ENCODE measurements at regions not wholly inside any gene's neighbourhood (a gene's known extent, or its start where the extent isn't known, plus 50 kb on each side); places are given as distances from the start of the nearest gene placed in this dataset.

- Histone ChIP-seq H3K4me3 (ENCODE audit: control insufficient read depth in 2 of 3, extremely low read depth in 1 of 3, insufficient read depth in 2 of 3, low read depth in 1 of 3, low read length in 3 of 3) (no peak overlapping the region), H3K79me2 (ENCODE audit: control insufficient read depth, insufficient read depth, low read length) (no peaks in the 10 kb centered on the region), H3K27ac (ENCODE audit: control insufficient read depth, insufficient read depth, low read length) (no peak overlapping the region), H3K9me1 (ENCODE audit: control insufficient read depth, extremely low read depth, insufficient read depth, low read length) (no peaks in the 10 kb centered on the region), H3K27me3 (ENCODE audit: control insufficient read depth, extremely low read depth, insufficient read depth, low read length) (no peaks in the 10 kb centered on the region), H3K9ac (ENCODE audit: control insufficient read depth, extremely low read depth, insufficient read depth, low read length) (no peak overlapping the region), H3K4me1 (ENCODE audit: control insufficient read depth, extremely low read depth, insufficient read depth, low read length) (no peaks in the 10 kb centered on the region), H2AFZ (ENCODE audit: control insufficient read depth, low read length) (no peak overlapping the region), H3K9me3 (ENCODE audit: control insufficient read depth, low read depth, low read length) (no peaks in the 10 kb centered on the region), H3K4me2 (ENCODE audit: control insufficient read depth, extremely low read depth, insufficient read depth, low read depth, low read length) (no peak overlapping the region), H4K20me1 (ENCODE audit: control insufficient read depth, extremely low read depth, insufficient read depth, low read length) (no peaks in the 10 kb centered on the region), H3K36me3 (ENCODE audit: control insufficient read depth in 2 of 2, extremely low read depth in 1 of 2, insufficient read depth in 2 of 2, low read length in 2 of 2) (no peaks in the 10 kb centered on the region)
- dilution Hi-C loops (cut with MboI; ENCODE audit: extremely low pct_ligation_motif_present, low sequenced_read_pairs), result no loop called here
- DNase-seq (ENCODE audit: low read depth, low spot score) (no peak), FAIRE-seq (no peak)
- TF ChIP-seq CTCF (optimal IDR thresholded peaks at IDR 0.05 in 1 of 3, IDR thresholded peaks at IDR 0.05 in 1 of 3, conservative IDR thresholded peaks at IDR 0.05 in 1 of 3; ENCODE audit: extremely low read depth in 1 of 3, insufficient read depth in 2 of 3, low read length in 3 of 3) (no peak), EZH2 (IDR thresholded peaks at IDR 0.05; ENCODE audit: low read length) (no peak)
Measured at GRCh38 chr5:117093653-117094052, 519.0 kb upstream of the SEMA6A start.

- no peak for FAIRE-seq
- no peak overlapping the region for H3K4me3 ChIP-seq (ENCODE audit: control insufficient read depth in 2 of 3, extremely low read depth in 1 of 3, insufficient read depth in 2 of 3, low read depth in 1 of 3, low read length in 3 of 3)
- dilution Hi-C loops (cut with MboI; ENCODE audit: extremely low pct_ligation_motif_present, low sequenced_read_pairs), result no loop called here
Measured at GRCh38 chr5:117089001-117089400, 514.4 kb upstream of the SEMA6A start.

More at GRCh38 chr5:117089001-117089400, 514.4 kb upstream of the SEMA6A start:
- TF ChIP-seq EZH2 (IDR thresholded peaks at IDR 0.05; ENCODE audit: low read length), result no peak
- no peak for TF ChIP-seq CTCF (optimal IDR thresholded peaks at IDR 0.05 in 1 of 3, IDR thresholded peaks at IDR 0.05 in 1 of 3, conservative IDR thresholded peaks at IDR 0.05 in 1 of 3; ENCODE audit: extremely low read depth in 1 of 3, insufficient read depth in 2 of 3, low read length in 3 of 3)
- Histone ChIP-seq H3K27ac (ENCODE audit: control insufficient read depth, insufficient read depth, low read length) (no peak overlapping the region), H3K36me3 (ENCODE audit: control insufficient read depth in 2 of 2, extremely low read depth in 1 of 2, insufficient read depth in 2 of 2, low read length in 2 of 2) (no peaks in the 10 kb centered on the region), H3K27me3 (ENCODE audit: control insufficient read depth, extremely low read depth, insufficient read depth, low read length) (no peaks in the 10 kb centered on the region), H4K20me1 (ENCODE audit: control insufficient read depth, extremely low read depth, insufficient read depth, low read length) (no peaks in the 10 kb centered on the region), H3K9me1 (ENCODE audit: control insufficient read depth, extremely low read depth, insufficient read depth, low read length) (no peaks in the 10 kb centered on the region), H3K4me2 (ENCODE audit: control insufficient read depth, extremely low read depth, insufficient read depth, low read depth, low read length) (no peak overlapping the region), H2AFZ (ENCODE audit: control insufficient read depth, low read length) (no peak overlapping the region), H3K4me1 (ENCODE audit: control insufficient read depth, extremely low read depth, insufficient read depth, low read length) (no peaks in the 10 kb centered on the region), H3K9me3 (ENCODE audit: control insufficient read depth, low read depth, low read length) (no peaks in the 10 kb centered on the region), H3K9ac (ENCODE audit: control insufficient read depth, extremely low read depth, insufficient read depth, low read length) (no peak overlapping the region), H3K79me2 (ENCODE audit: control insufficient read depth, insufficient read depth, low read length) (no peaks in the 10 kb centered on the region)
- DNase-seq (ENCODE audit: low read depth, low spot score), result no peak

Data from keratinocyte (primary cell).